ENCODE measurements at regions not wholly inside any gene's neighbourhood (a gene's known extent, or its start where the extent isn't known, plus 50 kb on each side); places are given as distances from the start of the nearest gene placed in this dataset.

DNA sequence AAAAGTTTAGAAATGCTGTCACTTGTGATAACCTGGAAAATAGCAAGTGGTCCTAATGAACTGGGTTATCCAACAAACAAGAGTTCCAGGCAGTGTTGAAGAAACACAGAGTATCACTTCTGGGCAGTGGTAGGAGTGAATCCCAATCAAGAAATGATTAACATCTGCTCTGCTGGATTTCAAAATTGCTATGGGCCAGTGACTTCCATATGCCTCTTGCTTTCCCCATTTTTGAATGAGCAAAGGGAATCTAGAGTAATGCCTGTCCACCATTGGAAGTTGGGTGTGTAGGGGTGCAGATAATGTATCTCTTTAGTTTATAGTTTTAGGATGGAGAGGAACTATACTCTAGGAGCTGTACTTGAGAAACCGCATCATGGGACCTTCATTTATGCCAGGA is 236.5 kb downstream of the RPLP1 start:
- no peak for TF ChIP-seq EP300 (IDR thresholded peaks at IDR 0.05)
- TF ChIP-seq POLR2A (IDR thresholded peaks at IDR 0.05) = no peak
- TF ChIP-seq, protein P1, sequence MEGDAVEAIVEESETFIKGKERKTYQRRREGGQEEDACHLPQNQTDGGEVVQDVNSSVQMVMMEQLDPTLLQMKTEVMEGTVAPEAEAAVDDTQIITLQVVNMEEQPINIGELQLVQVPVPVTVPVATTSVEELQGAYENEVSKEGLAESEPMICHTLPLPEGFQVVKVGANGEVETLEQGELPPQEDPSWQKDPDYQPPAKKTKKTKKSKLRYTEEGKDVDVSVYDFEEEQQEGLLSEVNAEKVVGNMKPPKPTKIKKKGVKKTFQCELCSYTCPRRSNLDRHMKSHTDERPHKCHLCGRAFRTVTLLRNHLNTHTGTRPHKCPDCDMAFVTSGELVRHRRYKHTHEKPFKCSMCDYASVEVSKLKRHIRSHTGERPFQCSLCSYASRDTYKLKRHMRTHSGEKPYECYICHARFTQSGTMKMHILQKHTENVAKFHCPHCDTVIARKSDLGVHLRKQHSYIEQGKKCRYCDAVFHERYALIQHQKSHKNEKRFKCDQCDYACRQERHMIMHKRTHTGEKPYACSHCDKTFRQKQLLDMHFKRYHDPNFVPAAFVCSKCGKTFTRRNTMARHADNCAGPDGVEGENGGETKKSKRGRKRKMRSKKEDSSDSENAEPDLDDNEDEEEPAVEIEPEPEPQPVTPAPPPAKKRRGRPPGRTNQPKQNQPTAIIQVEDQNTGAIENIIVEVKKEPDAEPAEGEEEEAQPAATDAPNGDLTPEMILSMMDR (IDR thresholded peaks at IDR 0.05) = no peak

All from sigmoid colon (tissue), 4 donors.